SU-DHL-6 (cell line): ENCODE measurements at regions not wholly inside any gene's neighbourhood (a gene's known extent, or its start where the extent isn't known, plus 50 kb on each side); places are given as distances from the start of the nearest gene placed in this dataset.

Experiments
- H2AFZ ChIP-seq: fragments of 200-600 bp; sonication (generic); 2 replicates; pipeline ENCODE4 v1.6.1; 2014; ENCODE audit warnings: low read depth, mild to moderate bottlenecking, moderate library complexity, mixed read lengths, antibody characterized with exemption, low read length; ENCODE audit not compliant: severe bottlenecking
- H3F3A ChIP-seq: fragments of 200-600 bp; shearing (Covaris generic); 2 replicates; pipeline ENCODE4 v1.6.0; 2016; ENCODE audit warnings: antibody characterized with exemption, mild to moderate bottlenecking; ENCODE audit not compliant: insufficient read depth
- H3K27ac ChIP-seq: fragments of 200-600 bp; sonication (generic); 2 replicates; pipeline ENCODE4 v1.5.1; 2016; ENCODE audit warnings: low read depth, mild to moderate bottlenecking, low read length, moderate library complexity, mixed read lengths
- H3K27me3 ChIP-seq: fragments of 200-600 bp; sonication (generic), shearing (Covaris generic); 2 replicates; pipeline ENCODE4 v1.6.0; 2014; ENCODE audit warnings: mild to moderate bottlenecking, low read length
- H3K36me3 ChIP-seq: fragments of 200-600 bp; sonication (generic); 2 replicates; pipeline ENCODE4 v1.6.1; 2014; ENCODE audit warnings: mild to moderate bottlenecking, low read length, mixed read lengths
- H3K4me2 ChIP-seq: fragments of 300-600, 200-600 bp; shearing (Covaris generic), sonication (generic); 2 replicates; pipeline ENCODE4 v1.6.0; 2014; ENCODE audit warnings: low read length, low read depth, mild to moderate bottlenecking; ENCODE audit not compliant: poor library complexity, severe bottlenecking
- H3K4me3 ChIP-seq: fragments of 200-600 bp; sonication (generic); 2 replicates; pipeline ENCODE4 v1.5.1; 2014; ENCODE audit warnings: antibody characterized with exemption, low read length, mild to moderate bottlenecking, mixed read lengths; ENCODE audit not compliant: insufficient read depth, poor library complexity, severe bottlenecking
- H3K79me2 ChIP-seq: fragments of 200-600 bp; sonication (generic); 2 replicates; pipeline ENCODE4 v1.6.1; 2014; ENCODE audit warnings: mild to moderate bottlenecking, low read length, moderate library complexity; ENCODE audit not compliant: insufficient read depth
- H3K9ac ChIP-seq: fragments of 200-600 bp; sonication (generic); 2 replicates; pipeline ENCODE4 v1.7.0; 2014; ENCODE audit warnings: mild to moderate bottlenecking, low read length
- H3K9me2 ChIP-seq: fragments of 200-600 bp; sonication (generic); replicated peaks from 2 replicates; pipeline ENCODE4 v1.6.1; 2014; ENCODE audit warnings: low read length; ENCODE audit not compliant: insufficient read depth
- H3K9me3 ChIP-seq: fragments of 200-600 bp; sonication (generic); 2 replicates; pipeline ENCODE4 v1.6.1; 2014; ENCODE audit warnings: low read length, mixed read lengths; ENCODE audit not compliant: insufficient read depth
- H4K20me1 ChIP-seq: fragments of 200-600 bp; sonication (generic); 2 replicates; pipeline ENCODE4 v1.6.1; 2014; ENCODE audit warnings: low read depth, mild to moderate bottlenecking, antibody characterized with exemption, low read length, moderate library complexity, mixed read lengths
- CTCF ChIP-seq: fragments of 200-600 bp; sonication (generic); IDR thresholded peaks from one replicate; pipeline ENCODE4 v1.5.1; 2017; ENCODE audit warnings: antibody characterized with exemption, mild to moderate bottlenecking, low read length, moderate library complexity; ENCODE audit not compliant: insufficient read depth, poor library complexity, severe bottlenecking
- EZH2phosphoT487 ChIP-seq: fragments of 200-600 bp; sonication (generic), shearing (Covaris generic); conservative IDR thresholded peaks from 2 replicates; pipeline ENCODE4 v1.6.1; 2018; ENCODE audit warnings: mild to moderate bottlenecking, antibody characterized with exemption, low read length, moderate library complexity, mixed read lengths

- Histone ChIP-seq H4K20me1 (no peaks in the 10 kb centered on the region), H3K9me2 (no peaks in the 10 kb centered on the region), H3K4me2 (no peak overlapping the region), H3F3A (no peaks in the 10 kb centered on the region), H3K27ac (no peak overlapping the region), H3K9me3 (no peaks in the 10 kb centered on the region), H3K36me3 (no peaks in the 10 kb centered on the region), H3K9ac (no peak overlapping the region), H3K27me3 (no peaks in the 10 kb centered on the region), H2AFZ (no peak overlapping the region), H3K79me2 (no peaks in the 10 kb centered on the region), H3K4me3 (no peak overlapping the region)
- TF ChIP-seq EZH2phosphoT487, result no peak
- no peak for TF ChIP-seq CTCF
Measured at GRCh38 chr12:42030588-42030987, 114.1 kb downstream of the GXYLT1 start.

GRCh38 chr12:42027546-42027945 lies 117.1 kb downstream of the GXYLT1 start:
- Histone ChIP-seq H3K79me2 (no peaks in the 10 kb centered on the region), H3K4me2 (no peak overlapping the region)
- TF ChIP-seq EZH2phosphoT487 (no peak), CTCF (no peak)

GRCh38 chr12:42024495-42024830 lies 120.2 kb downstream of the GXYLT1 start:
- TF ChIP-seq EZH2phosphoT487 (no peak), CTCF (no peak)
- H3K79me2 ChIP-seq, result no peaks in the 10 kb centered on the region
- H2AFZ ChIP-seq, result no peak overlapping the region
- H3K4me3 ChIP-seq, result no peak overlapping the region
- no peaks in the 10 kb centered on the region for H3F3A ChIP-seq
- H3K4me2 ChIP-seq, result peak overlapping the region; percentile 1
- no peaks in the 10 kb centered on the region for H3K36me3 ChIP-seq
- H3K9me2 ChIP-seq, result no peaks in the 10 kb centered on the region
- no peaks in the 10 kb centered on the region for H3K9me3 ChIP-seq
- no peak overlapping the region for H3K9ac ChIP-seq
- no peak overlapping the region for H3K27ac ChIP-seq
- H4K20me1 ChIP-seq, result no peaks in the 10 kb centered on the region
- H3K27me3 ChIP-seq, result no peaks in the 10 kb centered on the region

More at GRCh38 chr12:42027546-42027945, 117.1 kb downstream of the GXYLT1 start:
- Histone ChIP-seq H3K27me3 (no peaks in the 10 kb centered on the region), H3K36me3 (no peaks in the 10 kb centered on the region), H4K20me1 (no peaks in the 10 kb centered on the region), H3K4me3 (no peak overlapping the region), H3K9ac (no peak overlapping the region), H3K9me2 (no peaks in the 10 kb centered on the region), H3F3A (no peaks in the 10 kb centered on the region), H3K9me3 (no peaks in the 10 kb centered on the region), H3K27ac (no peak overlapping the region), H2AFZ (no peak overlapping the region)
